GM23338 (cell line): ENCODE measurements at regions not wholly inside any gene's neighbourhood (a gene's known extent, or its start where the extent isn't known, plus 50 kb on each side); places are given as distances from the start of the nearest gene placed in this dataset.

Experiments used
- ATAC-seq: fragments of 200-7000 bp; cut with Tn5 transposase; 3 replicates; pipeline ENCODE4 v1.9.1; 2020
- DNase-seq: peaks from one replicate; pipeline ENCODE4 v3.0.0-alpha.2; 2015; ENCODE audit warnings: low spot score
- H2AFZ ChIP-seq: fragments of 200-600 bp; sonication (generic); 2 replicates; pipeline ENCODE4 v1.8.0; 2016; ENCODE audit warnings: antibody characterized with exemption, mild to moderate bottlenecking, moderate library complexity
- H3F3A ChIP-seq: fragments of 200-600 bp; sonication (generic); replicated peaks from 2 replicates; pipeline ENCODE4 v1.8.0; 2017; ENCODE audit warnings: antibody characterized with exemption, mixed run types, low read depth
- H3K27ac ChIP-seq: fragments of 200-600 bp; sonication (generic); 2 replicates; pipeline ENCODE4 v1.6.1; 2016; ENCODE audit warnings: low read depth
- H3K27me3 ChIP-seq: fragments of 200-600 bp; sonication (generic); 2 replicates; pipeline ENCODE4 v1.8.0; 2016; ENCODE audit warnings: mild to moderate bottlenecking, mixed run types, moderate library complexity; ENCODE audit not compliant: insufficient read depth
- H3K36me3 ChIP-seq: fragments of 200-600 bp; sonication (generic); 2 replicates; pipeline ENCODE4 v1.8.0; 2016; ENCODE audit warnings: mild to moderate bottlenecking; ENCODE audit not compliant: insufficient read depth
- H3K4me1 ChIP-seq: fragments of 200-600 bp; sonication (generic); 2 replicates; pipeline ENCODE4 v1.8.0; 2016; ENCODE audit warnings: mild to moderate bottlenecking, moderate library complexity; ENCODE audit not compliant: insufficient read depth
- H3K4me2 ChIP-seq: fragments of 200-600 bp; sonication (generic); 2 replicates; pipeline ENCODE4 v1.7.1; 2017; ENCODE audit warnings: mixed run types
- H3K4me3 ChIP-seq: fragments of 200-600 bp; sonication (generic); 2 replicates; pipeline ENCODE4 v1.6.1; 2016; ENCODE audit warnings: mixed run types
- H3K79me2 ChIP-seq: fragments of 200-600 bp; sonication (generic); replicated peaks from 2 replicates; pipeline ENCODE4 v1.8.0; 2017; ENCODE audit warnings: mild to moderate bottlenecking; ENCODE audit not compliant: insufficient read depth
- H3K9me2 ChIP-seq: fragments of 200-600 bp; sonication (generic); 2 replicates; pipeline ENCODE4 v1.8.0; 2017; ENCODE audit not compliant: insufficient read depth
- H4K20me1 ChIP-seq: fragments of 200-600 bp; sonication (generic); replicated peaks from 2 replicates; pipeline ENCODE4 v1.8.0; 2017; ENCODE audit warnings: mild to moderate bottlenecking; ENCODE audit not compliant: insufficient read depth
- H3K27ac Mint-ChIP-seq: 2 replicates; pipeline ENCODE4 v1.8.0; 2020; ENCODE audit warnings: inconsistent platforms, mild to moderate bottlenecking, moderate library complexity, mixed read lengths
- H3K27me3 Mint-ChIP-seq: 3 replicates; pipeline ENCODE4 v1.8.0; 2022; ENCODE audit warnings: low read depth, mild to moderate bottlenecking, moderate library complexity, mixed read lengths, inconsistent platforms; ENCODE audit not compliant: insufficient read depth, poor library complexity
- H3K36me3 Mint-ChIP-seq: 3 replicates; pipeline ENCODE4 v1.8.0; 2021; ENCODE audit warnings: low read depth, mild to moderate bottlenecking, inconsistent platforms, moderate library complexity, mixed read lengths
- H3K4me1 Mint-ChIP-seq: 3 replicates; pipeline ENCODE4 v1.8.0; 2020; ENCODE audit warnings: mild to moderate bottlenecking, inconsistent platforms, mixed read lengths
- H3K4me3 Mint-ChIP-seq: 3 replicates; pipeline ENCODE4 v1.8.0; 2021; ENCODE audit warnings: moderate library complexity, mild to moderate bottlenecking, inconsistent platforms, mixed read lengths
- H3K9me3 Mint-ChIP-seq: 3 replicates; pipeline ENCODE4 v1.8.0; 2020; ENCODE audit warnings: moderate library complexity, mild to moderate bottlenecking, inconsistent platforms, mixed read lengths
- CREB1 ChIP-seq: fragments of 250-450 bp; sonication (Bioruptor Pico); IDR thresholded peaks from 2 replicates; pipeline ENCODE4 v1.5.0; 2020; ENCODE audit warnings: low read depth, mild to moderate bottlenecking, moderate library complexity
- ETS1 ChIP-seq: IDR thresholded peaks from 2 replicates; pipeline ENCODE4 v1.6.1; 2016; ENCODE audit warnings: antibody characterized with exemption
- EZH2 ChIP-seq: fragments of 200-600 bp; sonication (generic); IDR thresholded peaks from one replicate; pipeline ENCODE4 v1.8.0; 2017; ENCODE audit warnings: antibody characterized with exemption, mild to moderate bottlenecking, low read depth; ENCODE audit not compliant: unreplicated experiment
- EZH2phosphoT487 ChIP-seq: fragments of 200-600 bp; sonication (generic); IDR thresholded peaks from one replicate; pipeline ENCODE4 v1.8.1; 2018; ENCODE audit warnings: antibody characterized with exemption; ENCODE audit not compliant: unreplicated experiment
- JUNB ChIP-seq: IDR thresholded peaks from one replicate; pipeline ENCODE4 v1.6.1; 2016; ENCODE audit warnings: antibody characterized with exemption; ENCODE audit not compliant: unreplicated experiment
- POLR2AphosphoS5 ChIP-seq: IDR thresholded peaks from 2 replicates; pipeline ENCODE4 v1.6.1; 2016; ENCODE audit warnings: antibody characterized with exemption, low read depth
- STAT1 ChIP-seq: IDR thresholded peaks from one replicate; pipeline ENCODE4 v1.6.1; 2016; ENCODE audit warnings: antibody characterized with exemption; ENCODE audit not compliant: unreplicated experiment
- ZNF114 ChIP-seq: fragments of 250-450 bp; sonication (Bioruptor Pico); IDR thresholded peaks from 2 replicates; pipeline ENCODE4 v1.5.0; 2020; ENCODE audit warnings: mild to moderate bottlenecking, moderate library complexity
- ZNF331 ChIP-seq: fragments of 250-450 bp; sonication (Bioruptor Pico); IDR thresholded peaks from 2 replicates; pipeline ENCODE4 v1.5.0; 2020; ENCODE audit warnings: low read depth, mild to moderate bottlenecking, moderate library complexity
- TF ChIP-seq, protein P1 (sequence below): IDR thresholded peaks from one replicate; pipeline ENCODE4 v1.6.1; 2018; ENCODE audit warnings: antibody characterized with exemption; ENCODE audit not compliant: unreplicated experiment
- TF ChIP-seq, protein P2 (sequence below): fragments of 250-450 bp; sonication (Bioruptor Pico); IDR thresholded peaks from 2 replicates; pipeline ENCODE4 v1.5.0; 2020; ENCODE audit warnings: mild to moderate bottlenecking, moderate library complexity

DNA sequence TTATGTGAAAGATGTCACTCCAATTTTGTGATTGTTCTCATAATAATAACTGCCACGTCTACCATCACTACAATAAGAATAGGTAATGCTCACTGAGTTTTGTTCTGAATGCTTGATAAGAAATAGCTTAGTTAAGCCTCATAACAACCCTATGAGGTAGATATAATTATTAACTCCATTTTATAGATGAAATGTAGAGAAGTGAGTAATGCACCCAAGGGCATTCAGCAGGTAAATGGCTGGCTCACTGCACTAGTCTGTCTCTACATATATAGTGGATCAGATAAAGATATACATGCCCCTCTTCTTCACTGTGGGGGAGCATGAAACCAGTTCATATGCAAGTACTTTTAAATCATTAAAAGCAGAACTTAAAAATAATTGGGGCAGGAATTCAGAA is 65.8 kb upstream of the SLC4A4 start:
- TF ChIP-seq JUNB = no peak
- TF ChIP-seq, protein P1, sequence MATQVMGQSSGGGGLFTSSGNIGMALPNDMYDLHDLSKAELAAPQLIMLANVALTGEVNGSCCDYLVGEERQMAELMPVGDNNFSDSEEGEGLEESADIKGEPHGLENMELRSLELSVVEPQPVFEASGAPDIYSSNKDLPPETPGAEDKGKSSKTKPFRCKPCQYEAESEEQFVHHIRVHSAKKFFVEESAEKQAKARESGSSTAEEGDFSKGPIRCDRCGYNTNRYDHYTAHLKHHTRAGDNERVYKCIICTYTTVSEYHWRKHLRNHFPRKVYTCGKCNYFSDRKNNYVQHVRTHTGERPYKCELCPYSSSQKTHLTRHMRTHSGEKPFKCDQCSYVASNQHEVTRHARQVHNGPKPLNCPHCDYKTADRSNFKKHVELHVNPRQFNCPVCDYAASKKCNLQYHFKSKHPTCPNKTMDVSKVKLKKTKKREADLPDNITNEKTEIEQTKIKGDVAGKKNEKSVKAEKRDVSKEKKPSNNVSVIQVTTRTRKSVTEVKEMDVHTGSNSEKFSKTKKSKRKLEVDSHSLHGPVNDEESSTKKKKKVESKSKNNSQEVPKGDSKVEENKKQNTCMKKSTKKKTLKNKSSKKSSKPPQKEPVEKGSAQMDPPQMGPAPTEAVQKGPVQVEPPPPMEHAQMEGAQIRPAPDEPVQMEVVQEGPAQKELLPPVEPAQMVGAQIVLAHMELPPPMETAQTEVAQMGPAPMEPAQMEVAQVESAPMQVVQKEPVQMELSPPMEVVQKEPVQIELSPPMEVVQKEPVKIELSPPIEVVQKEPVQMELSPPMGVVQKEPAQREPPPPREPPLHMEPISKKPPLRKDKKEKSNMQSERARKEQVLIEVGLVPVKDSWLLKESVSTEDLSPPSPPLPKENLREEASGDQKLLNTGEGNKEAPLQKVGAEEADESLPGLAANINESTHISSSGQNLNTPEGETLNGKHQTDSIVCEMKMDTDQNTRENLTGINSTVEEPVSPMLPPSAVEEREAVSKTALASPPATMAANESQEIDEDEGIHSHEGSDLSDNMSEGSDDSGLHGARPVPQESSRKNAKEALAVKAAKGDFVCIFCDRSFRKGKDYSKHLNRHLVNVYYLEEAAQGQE = no peak
- TF ChIP-seq EZH2 = no peak
- no peak for TF ChIP-seq EZH2phosphoT487
- TF ChIP-seq ETS1 = no peak
- no peak for TF ChIP-seq ZNF331
- TF ChIP-seq, protein P2, sequence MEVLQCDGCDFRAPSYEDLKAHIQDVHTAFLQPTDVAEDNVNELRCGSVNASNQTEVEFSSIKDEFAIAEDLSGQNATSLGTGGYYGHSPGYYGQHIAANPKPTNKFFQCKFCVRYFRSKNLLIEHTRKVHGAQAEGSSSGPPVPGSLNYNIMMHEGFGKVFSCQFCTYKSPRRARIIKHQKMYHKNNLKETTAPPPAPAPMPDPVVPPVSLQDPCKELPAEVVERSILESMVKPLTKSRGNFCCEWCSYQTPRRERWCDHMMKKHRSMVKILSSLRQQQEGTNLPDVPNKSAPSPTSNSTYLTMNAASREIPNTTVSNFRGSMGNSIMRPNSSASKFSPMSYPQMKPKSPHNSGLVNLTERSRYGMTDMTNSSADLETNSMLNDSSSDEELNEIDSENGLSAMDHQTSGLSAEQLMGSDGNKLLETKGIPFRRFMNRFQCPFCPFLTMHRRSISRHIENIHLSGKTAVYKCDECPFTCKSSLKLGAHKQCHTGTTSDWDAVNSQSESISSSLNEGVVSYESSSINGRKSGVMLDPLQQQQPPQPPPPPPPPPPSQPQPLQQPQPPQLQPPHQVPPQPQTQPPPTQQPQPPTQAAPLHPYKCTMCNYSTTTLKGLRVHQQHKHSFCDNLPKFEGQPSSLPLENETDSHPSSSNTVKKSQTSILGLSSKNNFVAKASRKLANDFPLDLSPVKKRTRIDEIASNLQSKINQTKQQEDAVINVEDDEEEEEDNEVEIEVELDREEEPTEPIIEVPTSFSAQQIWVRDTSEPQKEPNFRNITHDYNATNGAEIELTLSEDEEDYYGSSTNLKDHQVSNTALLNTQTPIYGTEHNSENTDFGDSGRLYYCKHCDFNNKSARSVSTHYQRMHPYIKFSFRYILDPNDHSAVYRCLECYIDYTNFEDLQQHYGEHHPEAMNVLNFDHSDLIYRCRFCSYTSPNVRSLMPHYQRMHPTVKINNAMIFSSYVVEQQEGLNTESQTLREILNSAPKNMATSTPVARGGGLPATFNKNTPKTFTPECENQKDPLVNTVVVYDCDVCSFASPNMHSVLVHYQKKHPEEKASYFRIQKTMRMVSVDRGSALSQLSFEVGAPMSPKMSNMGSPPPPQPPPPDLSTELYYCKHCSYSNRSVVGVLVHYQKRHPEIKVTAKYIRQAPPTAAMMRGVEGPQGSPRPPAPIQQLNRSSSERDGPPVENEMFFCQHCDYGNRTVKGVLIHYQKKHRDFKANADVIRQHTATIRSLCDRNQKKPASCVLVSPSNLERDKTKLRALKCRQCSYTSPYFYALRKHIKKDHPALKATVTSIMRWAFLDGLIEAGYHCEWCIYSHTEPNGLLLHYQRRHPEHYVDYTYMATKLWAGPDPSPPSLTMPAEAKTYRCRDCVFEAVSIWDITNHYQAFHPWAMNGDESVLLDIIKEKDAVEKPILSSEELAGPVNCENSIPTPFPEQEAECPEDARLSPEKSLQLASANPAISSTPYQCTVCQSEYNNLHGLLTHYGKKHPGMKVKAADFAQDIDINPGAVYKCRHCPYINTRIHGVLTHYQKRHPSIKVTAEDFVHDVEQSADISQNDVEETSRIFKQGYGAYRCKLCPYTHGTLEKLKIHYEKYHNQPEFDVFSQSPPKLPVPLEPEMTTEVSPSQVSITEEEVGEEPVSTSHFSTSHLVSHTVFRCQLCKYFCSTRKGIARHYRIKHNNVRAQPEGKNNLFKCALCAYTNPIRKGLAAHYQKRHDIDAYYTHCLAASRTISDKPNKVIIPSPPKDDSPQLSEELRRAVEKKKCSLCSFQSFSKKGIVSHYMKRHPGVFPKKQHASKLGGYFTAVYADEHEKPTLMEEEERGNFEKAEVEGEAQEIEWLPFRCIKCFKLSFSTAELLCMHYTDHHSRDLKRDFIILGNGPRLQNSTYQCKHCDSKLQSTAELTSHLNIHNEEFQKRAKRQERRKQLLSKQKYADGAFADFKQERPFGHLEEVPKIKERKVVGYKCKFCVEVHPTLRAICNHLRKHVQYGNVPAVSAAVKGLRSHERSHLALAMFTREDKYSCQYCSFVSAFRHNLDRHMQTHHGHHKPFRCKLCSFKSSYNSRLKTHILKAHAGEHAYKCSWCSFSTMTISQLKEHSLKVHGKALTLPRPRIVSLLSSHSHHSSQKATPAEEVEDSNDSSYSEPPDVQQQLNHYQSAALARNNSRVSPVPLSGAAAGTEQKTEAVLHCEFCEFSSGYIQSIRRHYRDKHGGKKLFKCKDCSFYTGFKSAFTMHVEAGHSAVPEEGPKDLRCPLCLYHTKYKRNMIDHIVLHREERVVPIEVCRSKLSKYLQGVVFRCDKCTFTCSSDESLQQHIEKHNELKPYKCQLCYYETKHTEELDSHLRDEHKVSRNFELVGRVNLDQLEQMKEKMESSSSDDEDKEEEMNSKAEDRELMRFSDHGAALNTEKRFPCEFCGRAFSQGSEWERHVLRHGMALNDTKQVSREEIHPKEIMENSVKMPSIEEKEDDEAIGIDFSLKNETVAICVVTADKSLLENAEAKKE (CRISPR knock-in tag) = no peak
- TF ChIP-seq CREB1 (CRISPR knock-in tag) = no peak
- TF ChIP-seq ZNF114 (CRISPR knock-in tag) = no peak
- no peak for TF ChIP-seq STAT1
- no peak for TF ChIP-seq POLR2AphosphoS5
- Histone ChIP-seq H3K27ac (no peak overlapping the region), H3K36me3 (no peaks in the 10 kb centered on the region), H4K20me1 (no peaks in the 10 kb centered on the region), H3K27me3 (no peaks in the 10 kb centered on the region), H3K9me2 (no peaks in the 10 kb centered on the region), H3K4me3 (no peak overlapping the region), H2AFZ (no peak overlapping the region), H3F3A (no peaks in the 10 kb centered on the region), H3K4me2 (no peak overlapping the region), H3K79me2 (no peaks in the 10 kb centered on the region), H3K4me1 (no peaks in the 10 kb centered on the region)
- Mint-ChIP-seq H3K36me3 (no peaks in the 10 kb centered on the region), H3K27ac (no peak overlapping the region), H3K4me3 (no peak overlapping the region), H3K27me3 (peaks cover 3% of the 10 kb centered on the region), H3K9me3 (no peaks in the 10 kb centered on the region), H3K4me1 (peaks cover 18% of the 10 kb centered on the region)
- ATAC-seq (no peak), DNase-seq (no peak)
